ENCODE measurements at regions not wholly inside any gene's neighbourhood (a gene's known extent, or its start where the extent isn't known, plus 50 kb on each side); places are given as distances from the start of the nearest gene placed in this dataset.
A peak's percentile ranks its signal among the peaks of the same experiment; 100 is the strongest.

GRCh38 chr1:173330149-173330951 is 123.2 kb upstream of the TNFSF4 start:
- TSS peak; percentile 62 for BruUV-seq (replicated peaks)
- POLR2A ChIA-PET = interaction anchor here (0.9 to 1.1 kb wide), 2 partner anchors 9 to 20 kb away, joined by 4 to 10 read pairs; no protein-coding TSS in a partner anchor
- Histone ChIP-seq H4K20me1 (replicated peaks; ENCODE audit: control insufficient read depth, insufficient read depth, low read length) (no peaks in the 10 kb centered on the region), H3K9me3 (replicated peaks; ENCODE audit: control insufficient read depth, insufficient read depth, low read depth, low read length) (no peaks in the 10 kb centered on the region), H3K27ac (ENCODE audit: extremely low read depth, low read depth, low read length) (peak overlapping the region; percentile 75; the same call in 2 of the 3 replicates), H3K9me1 (ENCODE audit: control insufficient read depth, insufficient read depth, low read length) (no peaks in the 10 kb centered on the region), H2AFZ (ENCODE audit: low read depth, low read length) (peak overlapping the region; percentile 61), H3K36me3 (ENCODE audit: control insufficient read depth, insufficient read depth, low read length) (no peaks in the 10 kb centered on the region), H3K79me2 (ENCODE audit: control insufficient read depth, insufficient read depth, low read length) (no peaks in the 10 kb centered on the region), H3K4me1 (replicated peaks in 1 of 2; ENCODE audit: control insufficient read depth in 2 of 2, insufficient read depth in 2 of 2, low read length in 2 of 2) (peaks cover 0 to 32% of the 10 kb centered on the region in 2 experiments; a peak in 4 of 5 replicates), H3K27me3 (ENCODE audit: control insufficient read depth in 2 of 2, insufficient read depth in 2 of 2, low read length in 2 of 2) (no peaks in the 10 kb centered on the region), H3K4me2 (ENCODE audit: insufficient read depth, low read length) (no peak overlapping the region), H3K4me3 (no peak overlapping the region), H3K9ac (ENCODE audit: insufficient read depth in 1 of 2, low read depth in 2 of 2, low read length in 2 of 2) (peak overlapping the region in 1 of 2 experiments; percentile 53; a peak in 2 of 4 replicates)
- peak; percentile 91 for ATAC-seq
- FAIRE-seq = peak; percentile 72
- in situ Hi-C loops (cut with MboI) = no loop called here
- DNase-seq (ENCODE audit: extremely low read depth in 1 of 4, low spot score in 3 of 4) = peak; percentile 21 to 84 (median 47)
- 100% methylated on average over 2 of the region's 3 CpGs for WGBS (ENCODE audit: insufficient coverage, low coverage, missing lambda C conversion rate)
- intact Hi-C loops (cut with micrococcal nuclease) = loop anchor here (1.0 to 5.0 kb wide), 2 partner anchors 28 to 63 kb away; no protein-coding TSS in a partner anchor
- CTCF ChIA-PET (ENCODE audit: low intra/inter-chr PET ratio) = interaction anchor here (0.7 kb wide), 1 partner anchor 1184 kb away, joined by 4 read pairs; no protein-coding TSS in a partner anchor
- TF ChIP-seq ZNF507 (tag; conservative IDR thresholded peaks at IDR 0.05) (no peak), FOSL1 (tag; conservative IDR thresholded peaks at IDR 0.05) (peak; percentile 68), KLF10 (CRISPR knock-in tag; IDR thresholded peaks at IDR 0.05) (no peak), NFIC (IDR thresholded peaks at IDR 0.05) (peak; percentile 49), AFF1 (IDR thresholded peaks at IDR 0.05; ENCODE audit: low read depth in 1 of 2, partially characterized antibody in 2 of 2) (peak in 1 of 2 experiments; percentile 13), C11orf30 (IDR thresholded peaks at IDR 0.05; ENCODE audit: low read depth) (peak; percentile 83), RFX5 (IDR thresholded peaks at IDR 0.05; ENCODE audit: low read depth, low read length) (no peak), DPF2 (IDR thresholded peaks at IDR 0.05) (peak; percentile 75), TEAD4 (IDR thresholded peaks at IDR 0.05; ENCODE audit: low read length) (peak; percentile 62), TEAD4 (CRISPR knock-in tag; IDR thresholded peaks at IDR 0.05; ENCODE audit: borderline replicate concordance) (no peak), RNF2 (IDR thresholded peaks at IDR 0.05) (peak; percentile 24; the same call in 1 of the 2 replicates), CAMTA2 (CRISPR knock-in tag; conservative IDR thresholded peaks at IDR 0.05) (no peak), LARP7 (IDR thresholded peaks at IDR 0.05) (0 out of 2 replicates have a peak, but pooled peaks have one; percentile 60), ARID2 (IDR thresholded peaks at IDR 0.05) (peak; percentile 9; the same call in 1 of the 2 replicates), DACH1 (IDR thresholded peaks at IDR 0.05; ENCODE audit: partially characterized antibody) (peak; percentile 96), ZNF274 (IDR thresholded peaks at IDR 0.05; ENCODE audit: borderline replicate concordance, low read depth, low read length) (no peak)
- TF ChIP-seq, protein P1, sequence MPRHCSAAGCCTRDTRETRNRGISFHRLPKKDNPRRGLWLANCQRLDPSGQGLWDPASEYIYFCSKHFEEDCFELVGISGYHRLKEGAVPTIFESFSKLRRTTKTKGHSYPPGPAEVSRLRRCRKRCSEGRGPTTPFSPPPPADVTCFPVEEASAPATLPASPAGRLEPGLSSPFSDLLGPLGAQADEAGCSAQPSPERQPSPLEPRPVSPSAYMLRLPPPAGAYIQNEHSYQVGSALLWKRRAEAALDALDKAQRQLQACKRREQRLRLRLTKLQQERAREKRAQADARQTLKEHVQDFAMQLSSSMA (CRISPR knock-in tag; IDR thresholded peaks at IDR 0.05) = no peak
